ENCODE measurements at regions not wholly inside any gene's neighbourhood (a gene's known extent, or its start where the extent isn't known, plus 50 kb on each side); places are given as distances from the start of the nearest gene placed in this dataset.
"Not testable (repeated sequence)": the region's sequence is repeated elsewhere in the genome, so short reads cannot be mapped to it uniquely, and the experiment has no call there.

DNA sequence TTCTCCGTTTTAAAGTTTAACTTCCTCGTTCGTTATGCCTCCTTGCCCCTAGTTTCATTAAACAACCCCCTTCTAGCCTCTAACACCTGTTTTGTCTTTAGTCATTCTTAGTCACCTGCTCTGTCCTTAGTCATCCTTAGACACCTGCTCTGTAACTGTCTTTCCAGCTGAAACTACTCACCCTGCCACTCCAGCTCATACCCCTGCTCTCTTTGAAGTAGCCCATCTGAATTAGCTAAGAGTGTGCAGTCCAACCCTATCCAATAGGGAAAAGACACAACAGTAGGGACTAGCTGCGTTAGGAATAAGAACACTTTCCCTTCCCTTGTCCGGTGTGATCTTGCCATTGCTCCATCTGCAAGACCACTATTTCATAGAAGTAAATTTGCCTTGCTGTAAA lies 446.5 kb downstream of the CCT8L2 start:
- TF ChIP-seq, protein P1, sequence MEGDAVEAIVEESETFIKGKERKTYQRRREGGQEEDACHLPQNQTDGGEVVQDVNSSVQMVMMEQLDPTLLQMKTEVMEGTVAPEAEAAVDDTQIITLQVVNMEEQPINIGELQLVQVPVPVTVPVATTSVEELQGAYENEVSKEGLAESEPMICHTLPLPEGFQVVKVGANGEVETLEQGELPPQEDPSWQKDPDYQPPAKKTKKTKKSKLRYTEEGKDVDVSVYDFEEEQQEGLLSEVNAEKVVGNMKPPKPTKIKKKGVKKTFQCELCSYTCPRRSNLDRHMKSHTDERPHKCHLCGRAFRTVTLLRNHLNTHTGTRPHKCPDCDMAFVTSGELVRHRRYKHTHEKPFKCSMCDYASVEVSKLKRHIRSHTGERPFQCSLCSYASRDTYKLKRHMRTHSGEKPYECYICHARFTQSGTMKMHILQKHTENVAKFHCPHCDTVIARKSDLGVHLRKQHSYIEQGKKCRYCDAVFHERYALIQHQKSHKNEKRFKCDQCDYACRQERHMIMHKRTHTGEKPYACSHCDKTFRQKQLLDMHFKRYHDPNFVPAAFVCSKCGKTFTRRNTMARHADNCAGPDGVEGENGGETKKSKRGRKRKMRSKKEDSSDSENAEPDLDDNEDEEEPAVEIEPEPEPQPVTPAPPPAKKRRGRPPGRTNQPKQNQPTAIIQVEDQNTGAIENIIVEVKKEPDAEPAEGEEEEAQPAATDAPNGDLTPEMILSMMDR (IDR thresholded peaks at IDR 0.05) = not testable (repeated sequence)
- TF ChIP-seq EP300 (IDR thresholded peaks at IDR 0.05); POLR2A (IDR thresholded peaks at IDR 0.05; ENCODE audit: low read depth); POLR2AphosphoS5 (IDR thresholded peaks at IDR 0.05): not testable (repeated sequence)
